ENCODE measurements at regions not wholly inside any gene's neighbourhood (a gene's known extent, or its start where the extent isn't known, plus 50 kb on each side); places are given as distances from the start of the nearest gene placed in this dataset.

GRCh38 chr9:113650207-113651131 is 186.9 kb downstream of the RGS3 start:
- intact Hi-C loops (cut with DNase I, micrococcal nuclease): loop anchor here in 1 of 2 donors (10.0 kb wide), 1 partner anchor 234 kb away; no protein-coding TSS in a partner anchor
- Histone ChIP-seq H3K4me1 (ENCODE audit: low read depth) (no peaks in the 10 kb centered on the region), H3K36me3 (ENCODE audit: low read depth) (no peaks in the 10 kb centered on the region), H3K9me3 (no peaks in the 10 kb centered on the region), H3K4me3 (no peak overlapping the region)
- DNase-seq (no peak), ATAC-seq (no peak)
- TF ChIP-seq, protein P1, sequence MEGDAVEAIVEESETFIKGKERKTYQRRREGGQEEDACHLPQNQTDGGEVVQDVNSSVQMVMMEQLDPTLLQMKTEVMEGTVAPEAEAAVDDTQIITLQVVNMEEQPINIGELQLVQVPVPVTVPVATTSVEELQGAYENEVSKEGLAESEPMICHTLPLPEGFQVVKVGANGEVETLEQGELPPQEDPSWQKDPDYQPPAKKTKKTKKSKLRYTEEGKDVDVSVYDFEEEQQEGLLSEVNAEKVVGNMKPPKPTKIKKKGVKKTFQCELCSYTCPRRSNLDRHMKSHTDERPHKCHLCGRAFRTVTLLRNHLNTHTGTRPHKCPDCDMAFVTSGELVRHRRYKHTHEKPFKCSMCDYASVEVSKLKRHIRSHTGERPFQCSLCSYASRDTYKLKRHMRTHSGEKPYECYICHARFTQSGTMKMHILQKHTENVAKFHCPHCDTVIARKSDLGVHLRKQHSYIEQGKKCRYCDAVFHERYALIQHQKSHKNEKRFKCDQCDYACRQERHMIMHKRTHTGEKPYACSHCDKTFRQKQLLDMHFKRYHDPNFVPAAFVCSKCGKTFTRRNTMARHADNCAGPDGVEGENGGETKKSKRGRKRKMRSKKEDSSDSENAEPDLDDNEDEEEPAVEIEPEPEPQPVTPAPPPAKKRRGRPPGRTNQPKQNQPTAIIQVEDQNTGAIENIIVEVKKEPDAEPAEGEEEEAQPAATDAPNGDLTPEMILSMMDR (IDR thresholded peaks at IDR 0.05): no peak

- ATAC-seq (no peak), DNase-seq (no peak)
- no peaks in the 10 kb centered on the region for H3K4me1 ChIP-seq (ENCODE audit: low read depth)
- H3K36me3 ChIP-seq (ENCODE audit: low read depth): no peaks in the 10 kb centered on the region
- H3K9me3 ChIP-seq: no peaks in the 10 kb centered on the region
- no peak overlapping the region for H3K4me3 ChIP-seq
- TF ChIP-seq, protein P1 (IDR thresholded peaks at IDR 0.05): no peak
- intact Hi-C loops (cut with DNase I, micrococcal nuclease): loop anchor here in 1 of 2 donors (10.0 kb wide), 1 partner anchor 233 kb away; no protein-coding TSS in a partner anchor
Measured at GRCh38 chr9:113651896-113652295, 188.4 kb downstream of the RGS3 start.

- Histone ChIP-seq H3K4me1 (ENCODE audit: low read depth) (no peaks in the 10 kb centered on the region), H3K9me3 (no peaks in the 10 kb centered on the region), H3K4me3 (no peak overlapping the region), H3K36me3 (ENCODE audit: low read depth) (no peaks in the 10 kb centered on the region)
- no peak for DNase-seq
- ATAC-seq: no peak
- TF ChIP-seq, protein P1 (IDR thresholded peaks at IDR 0.05): no peak
- intact Hi-C loops (cut with DNase I, micrococcal nuclease): loop anchor here in 1 of 2 donors (10.0 kb wide), 1 partner anchor 232 kb away; no protein-coding TSS in a partner anchor
Measured at GRCh38 chr9:113652355-113653152, 189.0 kb downstream of the RGS3 start.

DNA sequence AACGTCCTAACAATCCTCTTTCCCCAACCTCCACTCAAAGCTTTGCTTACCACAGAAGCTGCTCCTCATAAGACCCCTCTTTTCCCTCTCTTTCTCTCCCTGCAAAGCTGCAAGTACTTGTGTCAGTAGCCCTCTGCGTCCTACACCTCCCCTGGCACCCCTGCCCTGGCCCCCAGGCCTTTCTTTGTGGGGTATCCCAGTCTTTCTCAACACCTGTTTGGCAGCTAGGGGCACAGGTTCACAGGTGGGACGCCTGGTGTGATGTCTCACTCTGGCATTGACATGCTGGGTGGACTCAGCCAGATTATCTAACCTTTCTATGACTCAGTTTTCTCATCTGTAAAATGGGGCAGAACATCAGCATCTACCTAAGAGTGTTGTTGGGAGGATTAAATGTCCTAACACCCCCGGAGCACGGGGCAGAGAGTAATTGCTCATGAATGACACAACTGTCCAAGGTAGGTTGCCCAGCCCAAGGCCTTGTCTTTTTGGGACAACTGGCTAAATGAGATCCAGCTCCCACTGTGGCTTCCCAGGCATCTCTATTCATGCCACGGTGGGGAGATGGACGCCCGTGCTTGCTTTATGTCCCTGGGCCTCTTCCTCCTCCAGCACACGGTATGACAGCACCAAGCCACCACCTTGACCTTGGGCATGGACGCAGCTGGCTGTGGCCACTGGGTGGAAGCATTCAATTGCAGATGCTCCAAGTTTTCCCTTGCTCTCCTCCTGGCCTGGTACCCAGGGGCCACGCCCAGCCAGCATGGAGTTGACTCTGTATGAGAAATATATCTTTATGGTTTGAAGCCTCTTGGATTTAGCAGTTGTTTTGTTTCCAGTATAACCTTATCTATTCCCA is 190.4 kb downstream of the RGS3 start:
- Histone ChIP-seq H3K4me3 (no peak overlapping the region), H3K4me1 (ENCODE audit: low read depth) (no peaks in the 10 kb centered on the region), H3K36me3 (ENCODE audit: low read depth) (no peaks in the 10 kb centered on the region), H3K9me3 (no peaks in the 10 kb centered on the region)
- TF ChIP-seq, protein P1 (IDR thresholded peaks at IDR 0.05): no peak
- intact Hi-C loops (cut with DNase I, micrococcal nuclease): loop anchor here in 1 of 2 donors (10.0 kb wide), 1 partner anchor 231 kb away; no protein-coding TSS in a partner anchor
- no peak for ATAC-seq
- DNase-seq: no peak
